HEK293T (cell line): ENCODE measurements at regions not wholly inside any gene's neighbourhood (a gene's known extent, or its start where the extent isn't known, plus 50 kb on each side); places are given as distances from the start of the nearest gene placed in this dataset.

Experiments
- ARNT ChIP-seq: fragments of 450-650 bp; IDR thresholded peaks from 2 replicates; pipeline ENCODE4 v1.6.1; 2017; ENCODE audit warnings: mild to moderate bottlenecking
- BHLHE40 ChIP-seq: fragments of 450-650 bp; IDR thresholded peaks from 2 replicates; pipeline ENCODE4 v1.6.1; 2016; ENCODE audit warnings: mild to moderate bottlenecking, moderate library complexity, borderline replicate concordance
- ELF4 ChIP-seq: fragments of 450-650 bp; IDR thresholded peaks from 2 replicates; pipeline ENCODE4 v1.6.1; 2017; ENCODE audit warnings: antibody characterized with exemption
- FOXA1 ChIP-seq: fragments of 450-650 bp; IDR thresholded peaks from 2 replicates; pipeline ENCODE4 v1.6.1; 2016; ENCODE audit warnings: mild to moderate bottlenecking
- FOXK2 ChIP-seq: fragments of 450-650 bp; IDR thresholded peaks from 2 replicates; pipeline ENCODE4 v1.6.1; 2016; ENCODE audit warnings: mild to moderate bottlenecking
- FOXM1 ChIP-seq: fragments of 450-650 bp; IDR thresholded peaks from 2 replicates; pipeline ENCODE4 v1.6.1; 2017; ENCODE audit warnings: mild to moderate bottlenecking, borderline replicate concordance
- L3MBTL2 ChIP-seq: fragments of 450-650 bp; conservative IDR thresholded peaks from 2 replicates; pipeline ENCODE4 v1.6.1; 2016; ENCODE audit warnings: mild to moderate bottlenecking
- LEF1 ChIP-seq: fragments of 450-650 bp; IDR thresholded peaks from 2 replicates; pipeline ENCODE4 v1.6.1; 2017; ENCODE audit warnings: mild to moderate bottlenecking, borderline replicate concordance
- NFRKB ChIP-seq: fragments of 450-650 bp; IDR thresholded peaks from 2 replicates; pipeline ENCODE4 v1.6.1; 2016; ENCODE audit warnings: mild to moderate bottlenecking, moderate library complexity
- PKNOX1 ChIP-seq: fragments of 450-650 bp; IDR thresholded peaks from 2 replicates; pipeline ENCODE4 v1.6.1; 2016
- SP1 ChIP-seq: fragments of 450-650 bp; IDR thresholded peaks from 2 replicates; pipeline ENCODE4 v1.6.1; 2017
- SUZ12 ChIP-seq: fragments of 450-650 bp; IDR thresholded peaks from 2 replicates; pipeline ENCODE4 v1.6.1; 2016; ENCODE audit warnings: mild to moderate bottlenecking
- TARDBP ChIP-seq: fragments of 450-650 bp; IDR thresholded peaks from 2 replicates; pipeline ENCODE4 v1.6.1; 2016
- ZNF384 ChIP-seq: fragments of 450-650 bp; IDR thresholded peaks from 2 replicates; pipeline ENCODE4 v1.6.1; 2016

- TF ChIP-seq ZNF384 (no peak), SP1 (no peak), L3MBTL2 (no peak), FOXM1 (no peak), BHLHE40 (no peak), FOXK2 (no peak), LEF1 (no peak), TARDBP (no peak), PKNOX1 (no peak), FOXA1 (no peak), NFRKB (no peak), ELF4 (no peak), ARNT (no peak), SUZ12 (no peak)
Observed at GRCh38 chr10:131808370-131808930, 92.4 kb upstream of the PPP2R2D start.
